Keratinocyte (primary cell): ENCODE measurements at regions not wholly inside any gene's neighbourhood (a gene's known extent, or its start where the extent isn't known, plus 50 kb on each side); places are given as distances from the start of the nearest gene placed in this dataset.

ENCODE experiments used
- CTCF ChIP-seq, 3 experiments: IDR thresholded peaks in 1 of 3; conservative IDR thresholded peaks in 1 of 3; optimal IDR thresholded peaks in 1 of 3; 2 replicates in 2 of 3; 3 replicates in 1 of 3; pipeline versions ENCODE3 to v1.5.1; 2011; ENCODE audit warnings: low read length in 3 of 3, mild to moderate bottlenecking in 3 of 3, moderate library complexity in 2 of 3, control low read depth in 1 of 3, inconsistent platforms in 1 of 3; ENCODE audit not compliant: insufficient read depth in 2 of 3; ENCODE audit errors: extremely low read depth in 1 of 3
- EZH2 ChIP-seq: IDR thresholded peaks from one replicate; pipeline ENCODE4 v1.6.1; 2012; ENCODE audit warnings: inconsistent platforms, mild to moderate bottlenecking, low read length, moderate library complexity

GRCh38 chr3:72272356-72272755 lies 487.4 kb upstream of the PROK2 start:
- TF ChIP-seq CTCF (optimal IDR thresholded peaks at IDR 0.05 in 1 of 3, IDR thresholded peaks at IDR 0.05 in 1 of 3, conservative IDR thresholded peaks at IDR 0.05 in 1 of 3; ENCODE audit: extremely low read depth in 1 of 3, insufficient read depth in 2 of 3, low read length in 3 of 3) (no peak), EZH2 (no peak)
